ENCODE measurements at regions not wholly inside any gene's neighbourhood (a gene's known extent, or its start where the extent isn't known, plus 50 kb on each side); places are given as distances from the start of the nearest gene placed in this dataset.
A peak's percentile ranks its signal among the peaks of the same experiment; 100 is the strongest.

- Histone ChIP-seq H2AFZ (ENCODE audit: low read length) (no peak overlapping the region), H3K4me2 (ENCODE audit: extremely low read depth, insufficient read depth, low read length) (no peak overlapping the region), H3K27me3 (ENCODE audit: control insufficient read depth, insufficient read depth, low read length) (no peaks in the 10 kb centered on the region), H3K4me1 (ENCODE audit: control insufficient read depth, extremely low read depth, insufficient read depth, low read length) (peaks cover 20% of the 10 kb centered on the region), H4K20me1 (ENCODE audit: control insufficient read depth, extremely low read depth, insufficient read depth, low read length) (no peaks in the 10 kb centered on the region), H3K9ac (ENCODE audit: insufficient read depth, low read length) (no peak overlapping the region), H3K36me3 (ENCODE audit: control insufficient read depth, insufficient read depth, low read length) (no peaks in the 10 kb centered on the region), H3K9me3 (ENCODE audit: control insufficient read depth, insufficient read depth, low read depth, low read length) (no peaks in the 10 kb centered on the region), H3K4me3 (replicated peaks in 1 of 4; ENCODE audit: control extremely low read depth in 1 of 4, insufficient read depth in 1 of 4, low read depth in 3 of 4, low read length in 4 of 4) (no peak overlapping the region), H3K27ac (ENCODE audit: insufficient read depth, low read length) (peak overlapping the region; percentile 54), H3K79me2 (ENCODE audit: control insufficient read depth, insufficient read depth, low read length) (no peaks in the 10 kb centered on the region)
- no peak for DNase-seq (ENCODE audit: low read depth in 2 of 2)
- TF ChIP-seq CTCF (conservative IDR thresholded peaks at IDR 0.05 in 1 of 2, IDR thresholded peaks at IDR 0.05 in 1 of 2; ENCODE audit: low read depth in 1 of 2, low read length in 2 of 2): no peak
- TF ChIP-seq EZH2 (IDR thresholded peaks at IDR 0.05; ENCODE audit: low read length, missing control alignments): no peak
Observed at GRCh38 chr2:238597638-238598528, 171.2 kb downstream of the ASB1 start.

DNA sequence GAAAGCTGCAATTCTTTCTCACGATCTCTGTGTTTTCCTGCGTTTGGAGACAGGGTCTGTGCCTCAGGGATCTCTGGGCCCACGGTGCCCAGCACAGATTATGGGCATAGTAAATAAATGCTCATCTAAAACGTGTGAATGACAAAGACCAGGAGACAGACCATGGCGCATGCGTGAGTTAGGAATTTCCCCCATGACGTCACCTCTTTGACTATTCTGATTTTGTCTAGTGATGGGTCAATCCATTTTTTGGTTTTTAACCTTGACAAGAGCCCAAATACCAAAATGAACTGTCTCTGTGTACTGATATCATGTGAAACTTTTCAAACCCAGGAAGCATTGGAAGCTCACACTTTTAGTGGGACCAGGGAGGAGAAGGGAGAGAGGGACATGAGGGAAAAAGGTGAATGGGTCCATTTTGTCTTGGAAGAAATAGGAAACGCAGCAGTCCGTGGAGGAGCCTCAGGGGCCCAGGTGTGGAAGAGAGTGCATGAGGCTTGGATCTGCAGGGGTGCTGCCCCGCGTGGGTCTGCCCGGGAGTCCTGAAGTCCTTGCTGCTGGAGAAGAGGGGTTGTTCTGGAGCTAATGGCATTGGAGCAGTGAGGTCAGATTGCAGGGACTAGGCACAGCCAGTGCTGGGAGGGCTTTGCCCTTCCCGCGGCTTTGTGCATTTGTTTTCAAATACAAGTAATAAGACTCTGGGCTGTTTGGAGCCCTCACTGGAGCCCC lies 172.2 kb downstream of the ASB1 start:
- Histone ChIP-seq H3K9ac (ENCODE audit: insufficient read depth, low read length) (no peak overlapping the region), H3K4me1 (ENCODE audit: control insufficient read depth, extremely low read depth, insufficient read depth, low read length) (peaks cover 20% of the 10 kb centered on the region), H3K9me3 (ENCODE audit: control insufficient read depth, insufficient read depth, low read depth, low read length) (no peaks in the 10 kb centered on the region), H2AFZ (ENCODE audit: low read length) (no peak overlapping the region), H3K27ac (ENCODE audit: insufficient read depth, low read length) (no peak overlapping the region), H3K4me2 (ENCODE audit: extremely low read depth, insufficient read depth, low read length) (no peak overlapping the region), H4K20me1 (ENCODE audit: control insufficient read depth, extremely low read depth, insufficient read depth, low read length) (no peaks in the 10 kb centered on the region), H3K79me2 (ENCODE audit: control insufficient read depth, insufficient read depth, low read length) (no peaks in the 10 kb centered on the region), H3K4me3 (replicated peaks in 1 of 4; ENCODE audit: control extremely low read depth in 1 of 4, insufficient read depth in 1 of 4, low read depth in 3 of 4, low read length in 4 of 4) (no peak overlapping the region), H3K36me3 (ENCODE audit: control insufficient read depth, insufficient read depth, low read length) (no peaks in the 10 kb centered on the region), H3K27me3 (ENCODE audit: control insufficient read depth, insufficient read depth, low read length) (no peaks in the 10 kb centered on the region)
- DNase-seq (ENCODE audit: low read depth in 2 of 2): no peak
- TF ChIP-seq EZH2 (IDR thresholded peaks at IDR 0.05; ENCODE audit: low read length, missing control alignments) (no peak), CTCF (conservative IDR thresholded peaks at IDR 0.05 in 1 of 2, IDR thresholded peaks at IDR 0.05 in 1 of 2; ENCODE audit: low read depth in 1 of 2, low read length in 2 of 2) (no peak)

Data from fibroblast of lung (primary cell).